ENCODE measurements at regions not wholly inside any gene's neighbourhood (a gene's known extent, or its start where the extent isn't known, plus 50 kb on each side); places are given as distances from the start of the nearest gene placed in this dataset.

DNA sequence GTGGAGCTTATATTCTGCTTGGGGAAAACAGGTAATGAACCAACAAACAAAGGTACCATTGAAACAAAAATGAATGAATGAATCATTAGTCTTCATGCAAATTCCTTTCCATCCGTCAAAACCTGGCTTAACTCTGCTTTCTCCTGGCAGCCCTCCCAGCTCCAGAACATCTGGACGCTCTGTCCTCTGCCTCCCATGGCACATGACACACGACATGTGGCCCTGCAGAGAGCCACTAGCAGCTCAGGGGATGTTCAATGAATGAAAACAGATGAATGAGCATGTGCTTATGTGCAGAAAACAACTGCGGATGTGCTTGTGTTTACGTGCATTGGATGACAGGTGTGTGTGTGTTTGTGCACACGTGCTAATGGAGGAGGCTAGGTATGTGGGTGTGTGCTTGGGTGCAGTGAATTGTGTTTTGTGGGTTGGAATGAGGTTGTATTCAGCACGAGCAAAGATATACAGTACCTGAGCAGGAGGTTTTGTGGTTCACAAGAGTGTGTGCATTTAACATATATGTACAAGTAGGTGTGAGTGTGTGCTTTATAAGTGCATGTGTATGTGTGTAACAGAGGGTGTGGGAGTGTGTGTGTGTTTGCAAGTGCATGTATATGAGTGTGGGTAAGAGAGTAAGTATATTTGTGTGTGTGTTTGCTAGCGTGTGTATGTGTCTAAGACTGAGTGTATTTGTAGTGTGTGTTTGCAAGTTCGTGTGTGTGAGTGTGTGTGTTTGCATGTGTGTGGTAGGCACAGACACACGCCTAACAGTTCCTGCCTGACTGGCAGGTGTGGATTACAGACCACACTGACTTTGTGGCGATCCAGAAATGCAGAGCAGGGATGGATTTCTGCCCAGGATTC lies 374.1 kb upstream of the SULF2 start:
- in situ Hi-C loops (cut with HindIII; ENCODE audit: low sequenced_read_pairs) = no loop called here
- TF ChIP-seq, protein P1, sequence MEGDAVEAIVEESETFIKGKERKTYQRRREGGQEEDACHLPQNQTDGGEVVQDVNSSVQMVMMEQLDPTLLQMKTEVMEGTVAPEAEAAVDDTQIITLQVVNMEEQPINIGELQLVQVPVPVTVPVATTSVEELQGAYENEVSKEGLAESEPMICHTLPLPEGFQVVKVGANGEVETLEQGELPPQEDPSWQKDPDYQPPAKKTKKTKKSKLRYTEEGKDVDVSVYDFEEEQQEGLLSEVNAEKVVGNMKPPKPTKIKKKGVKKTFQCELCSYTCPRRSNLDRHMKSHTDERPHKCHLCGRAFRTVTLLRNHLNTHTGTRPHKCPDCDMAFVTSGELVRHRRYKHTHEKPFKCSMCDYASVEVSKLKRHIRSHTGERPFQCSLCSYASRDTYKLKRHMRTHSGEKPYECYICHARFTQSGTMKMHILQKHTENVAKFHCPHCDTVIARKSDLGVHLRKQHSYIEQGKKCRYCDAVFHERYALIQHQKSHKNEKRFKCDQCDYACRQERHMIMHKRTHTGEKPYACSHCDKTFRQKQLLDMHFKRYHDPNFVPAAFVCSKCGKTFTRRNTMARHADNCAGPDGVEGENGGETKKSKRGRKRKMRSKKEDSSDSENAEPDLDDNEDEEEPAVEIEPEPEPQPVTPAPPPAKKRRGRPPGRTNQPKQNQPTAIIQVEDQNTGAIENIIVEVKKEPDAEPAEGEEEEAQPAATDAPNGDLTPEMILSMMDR (IDR thresholded peaks at IDR 0.05; ENCODE audit: low read depth, low read length) = no peak
- no peak for DNase-seq (ENCODE audit: low read depth, low spot score)
- no peak overlapping the region for H3K4me3 ChIP-seq (ENCODE audit: low read depth, low read length)

DNA sequence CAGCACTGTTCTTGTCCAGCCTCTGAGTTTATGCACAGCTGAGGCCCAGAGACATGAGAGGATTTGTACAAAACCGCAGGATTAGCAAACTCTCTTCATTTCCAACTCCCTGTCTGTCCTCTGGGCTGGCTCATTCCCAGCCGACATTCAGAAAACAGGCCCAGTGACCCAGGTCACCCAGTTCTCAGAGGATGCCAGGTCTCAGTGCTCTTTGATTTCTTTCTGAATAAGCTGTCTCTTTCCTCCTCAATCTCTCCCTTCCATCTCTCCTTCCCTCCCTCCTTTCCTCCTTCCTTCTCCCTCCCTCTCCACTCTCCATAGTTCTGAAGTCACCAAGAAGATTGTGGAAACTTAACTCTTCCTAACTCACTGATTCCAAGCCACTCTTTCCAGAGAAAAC lies 372.7 kb upstream of the SULF2 start:
- in situ Hi-C loops (cut with HindIII; ENCODE audit: low sequenced_read_pairs) = no loop called here
- DNase-seq (ENCODE audit: low read depth, low spot score) = no peak
- TF ChIP-seq, protein P1 (IDR thresholded peaks at IDR 0.05; ENCODE audit: low read depth, low read length) = no peak
- H3K4me3 ChIP-seq (ENCODE audit: low read depth, low read length) = no peak overlapping the region

DNA sequence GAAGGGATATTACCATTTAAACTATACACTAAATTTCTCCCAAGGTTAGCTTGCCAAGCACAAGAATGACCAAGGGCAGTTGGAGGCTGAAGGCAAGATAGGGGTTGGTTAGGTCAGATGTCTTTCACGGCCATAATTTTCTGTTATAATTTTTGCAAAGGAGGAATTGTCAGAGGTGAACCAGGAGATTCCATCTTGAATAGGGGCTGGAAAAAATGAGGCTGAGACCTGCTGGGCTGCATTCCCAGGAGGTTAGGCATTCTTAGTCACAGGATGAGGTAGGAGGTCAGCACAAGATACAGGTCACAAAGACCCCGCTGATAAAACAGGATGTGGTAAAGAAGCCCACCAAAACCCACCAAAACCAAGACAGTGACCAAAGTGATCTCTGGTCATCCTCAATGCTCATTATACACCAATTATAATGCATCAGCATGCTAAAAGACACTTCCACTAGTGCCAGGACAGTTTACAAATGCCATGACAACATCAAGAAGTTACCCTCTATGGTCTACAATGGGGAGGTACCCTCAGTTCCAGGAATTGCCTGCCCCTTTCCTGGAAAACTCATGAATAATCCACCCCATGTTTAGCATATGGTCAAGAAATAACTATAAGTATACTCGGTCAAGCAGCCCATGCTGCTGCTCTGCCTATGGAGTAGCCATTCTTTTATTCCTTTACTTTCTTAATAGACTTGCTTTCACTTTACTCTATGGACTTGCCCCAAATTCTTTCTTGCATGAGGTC lies 371.8 kb upstream of the SULF2 start:
- in situ Hi-C loops (cut with HindIII; ENCODE audit: low sequenced_read_pairs) = no loop called here
- DNase-seq (ENCODE audit: low read depth, low spot score) = no peak
- no peak overlapping the region for H3K4me3 ChIP-seq (ENCODE audit: low read depth, low read length)
- TF ChIP-seq, protein P1 (IDR thresholded peaks at IDR 0.05; ENCODE audit: low read depth, low read length) = no peak

DNA sequence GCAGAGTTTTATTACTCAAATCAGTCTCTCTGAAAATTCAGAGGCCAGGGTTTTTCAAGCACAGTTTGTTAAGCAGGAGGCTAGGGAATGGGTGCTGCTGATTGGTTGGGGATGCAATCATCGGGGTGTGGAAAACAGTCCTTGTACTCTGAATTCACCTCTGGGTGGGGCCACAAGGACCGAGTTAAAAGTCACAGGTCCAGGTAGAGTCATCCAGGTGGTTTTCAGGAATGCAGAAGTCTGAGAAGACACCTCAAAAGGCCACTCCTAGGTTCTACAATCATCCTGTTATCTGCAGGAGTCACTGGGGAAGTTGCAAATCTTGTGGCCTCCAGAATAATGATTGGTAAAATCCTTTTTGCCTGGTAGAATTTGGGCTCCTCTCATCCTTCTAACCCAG lies 371.2 kb upstream of the SULF2 start:
- DNase-seq (ENCODE audit: low read depth, low spot score) = no peak
- TF ChIP-seq, protein P1 (IDR thresholded peaks at IDR 0.05; ENCODE audit: low read depth, low read length) = no peak
- H3K4me3 ChIP-seq (ENCODE audit: low read depth, low read length) = no peak overlapping the region
- in situ Hi-C loops (cut with HindIII; ENCODE audit: low sequenced_read_pairs) = no loop called here

DNA sequence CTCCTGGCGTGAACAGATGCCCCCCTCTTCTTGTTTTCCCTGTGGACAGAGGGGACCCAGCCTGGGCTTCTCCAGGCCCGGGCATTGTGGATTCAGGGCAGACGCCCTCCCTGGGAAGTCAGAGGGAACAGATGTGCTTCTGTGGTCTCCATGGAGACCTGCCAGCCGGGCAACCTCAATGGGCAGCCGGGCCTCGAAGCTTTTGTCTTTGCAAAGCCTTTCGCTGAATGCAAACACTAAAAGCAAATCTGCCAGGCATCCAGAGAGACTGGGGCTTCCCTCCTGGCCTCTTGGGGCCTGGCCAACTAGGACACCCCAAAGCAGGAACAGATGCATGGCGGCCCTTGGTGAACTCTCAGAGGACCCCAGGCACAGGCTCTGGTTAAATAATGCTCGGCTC lies 370.0 kb upstream of the SULF2 start:
- in situ Hi-C loops (cut with HindIII; ENCODE audit: low sequenced_read_pairs) = no loop called here
- TF ChIP-seq, protein P1 (IDR thresholded peaks at IDR 0.05; ENCODE audit: low read depth, low read length) = no peak
- DNase-seq (ENCODE audit: low read depth, low spot score) = no peak
- H3K4me3 ChIP-seq (ENCODE audit: low read depth, low read length) = no peak overlapping the region

DNA sequence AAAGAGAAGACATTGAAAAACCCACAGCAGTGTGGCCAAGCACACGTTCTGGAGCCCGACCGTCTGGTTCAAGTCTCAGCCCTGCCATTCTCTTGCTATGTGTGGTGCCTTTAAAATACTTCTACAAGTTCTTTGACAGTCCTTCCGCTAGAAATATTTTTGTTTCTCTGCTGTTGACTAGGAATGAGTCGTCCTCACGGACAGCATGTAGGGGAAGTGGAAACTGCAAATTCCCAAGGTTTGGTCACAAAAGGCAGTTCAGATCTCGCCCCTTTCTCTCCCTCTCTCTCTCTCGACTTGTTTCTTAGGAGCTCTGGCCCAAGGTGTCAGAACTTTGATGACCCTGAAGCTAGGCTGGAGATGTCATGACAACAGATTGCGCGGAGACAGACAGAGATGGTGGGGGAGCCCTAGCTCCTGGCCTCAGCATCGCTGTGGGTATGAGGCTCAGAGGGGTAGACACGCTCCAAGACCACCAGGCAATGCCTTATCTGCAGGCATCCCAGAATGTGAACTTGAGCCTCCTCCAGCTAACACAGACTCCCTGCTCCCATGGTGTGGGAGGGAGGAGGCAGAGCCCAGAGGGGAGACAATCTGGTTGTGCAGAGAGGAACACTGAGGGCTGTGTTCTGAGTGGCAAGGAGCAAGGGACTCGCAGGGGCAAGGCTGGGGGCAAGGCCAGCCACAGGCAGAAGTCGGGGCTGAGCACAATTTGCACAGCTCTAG lies 368.9 kb upstream of the SULF2 start:
- H3K4me3 ChIP-seq (ENCODE audit: low read depth, low read length) = no peak overlapping the region
- TF ChIP-seq, protein P1 (IDR thresholded peaks at IDR 0.05; ENCODE audit: low read depth, low read length) = no peak
- in situ Hi-C loops (cut with HindIII; ENCODE audit: low sequenced_read_pairs) = no loop called here
- DNase-seq (ENCODE audit: low read depth, low spot score) = no peak
